Immature natural killer cell (primary cell): ENCODE measurements at regions not wholly inside any gene's neighbourhood (a gene's known extent, or its start where the extent isn't known, plus 50 kb on each side); places are given as distances from the start of the nearest gene placed in this dataset.
A peak's percentile ranks its signal among the peaks of the same experiment; 100 is the strongest.

Experiments used
- DNase-seq, 3 donors: peaks; one replicate each; pipeline ENCODE4 v3.0.0; 2022; ENCODE audit warnings: mixed read lengths in 1 of 3
- H3K27ac Mint-ChIP-seq, 6 donors: one replicate each; pipeline ENCODE4 v1.8.0; 2020; ENCODE audit warnings: mixed read lengths in 6 of 6, mild to moderate bottlenecking in 5 of 6, inconsistent platforms in 4 of 6, moderate library complexity in 3 of 6
- H3K27me3 Mint-ChIP-seq, 3 donors: one replicate each; pipeline ENCODE4 v1.8.0; 2020 to 2021; ENCODE audit warnings: low read depth in 3 of 3, mild to moderate bottlenecking in 3 of 3, mixed read lengths in 3 of 3, moderate library complexity in 3 of 3, inconsistent platforms in 1 of 3
- H3K36me3 Mint-ChIP-seq, 3 donors: one replicate each; pipeline ENCODE4 v1.8.0; 2020; ENCODE audit warnings: mixed read lengths in 3 of 3, inconsistent platforms in 2 of 3, mild to moderate bottlenecking in 2 of 3
- H3K4me1 Mint-ChIP-seq, 2 donors: one replicate each; pipeline ENCODE4 v1.8.0; 2020; ENCODE audit warnings: inconsistent platforms in 2 of 2, mild to moderate bottlenecking in 2 of 2, mixed read lengths in 2 of 2, moderate library complexity in 1 of 2
- H3K4me3 Mint-ChIP-seq, 5 donors: one replicate each; pipeline ENCODE4 v1.8.0; 2020; ENCODE audit warnings: mild to moderate bottlenecking in 5 of 5, mixed read lengths in 5 of 5, inconsistent platforms in 3 of 5, moderate library complexity in 3 of 5
- H3K9me3 Mint-ChIP-seq, 6 donors: one replicate each; pipeline ENCODE4 v1.8.0; 2020; ENCODE audit warnings: mild to moderate bottlenecking in 6 of 6, mixed read lengths in 6 of 6, inconsistent platforms in 4 of 6, moderate library complexity in 3 of 6

- no peak for DNase-seq
- Mint-ChIP-seq H3K4me1 (peaks cover 25 to 30% of the 10 kb centered on the region in 2 donors), H3K9me3 (no peaks in the 10 kb centered on the region), H3K27me3 (peaks cover 0 to 3% (median 3%) of the 10 kb centered on the region in 3 donors), H3K36me3 (no peaks in the 10 kb centered on the region), H3K4me3 (peak overlapping the region in 3 of 5 donors; percentile 53 to 72 (median 59)), H3K27ac (peak overlapping the region; percentile 84 to 91 (median 88))
These were observed 70.5 kb upstream of the RAD23B start for GRCh38 chr9:107212613-107213012.

GRCh38 chr9:107213080-107213479 lies 70.0 kb upstream of the RAD23B start:
- Mint-ChIP-seq H3K27ac (peak overlapping the region; percentile 84 to 91 (median 88)), H3K9me3 (no peaks in the 10 kb centered on the region), H3K4me1 (peaks cover 25 to 30% of the 10 kb centered on the region in 2 donors), H3K27me3 (peaks cover 0 to 3% (median 3%) of the 10 kb centered on the region in 3 donors), H3K36me3 (no peaks in the 10 kb centered on the region), H3K4me3 (peak overlapping the region; percentile 53 to 72 (median 59))
- no peak for DNase-seq

- peaks cover 0 to 3% (median 3%) of the 10 kb centered on the region in 3 donors for H3K27me3 Mint-ChIP-seq
- DNase-seq = peak; percentile 55 to 69 (median 67)
These were observed 69.5 kb upstream of the RAD23B start for GRCh38 chr9:107213561-107214028.

GRCh38 chr9:107214381-107214780 lies 68.7 kb upstream of the RAD23B start:
- H3K9me3 Mint-ChIP-seq = no peaks in the 10 kb centered on the region
- no peaks in the 10 kb centered on the region for H3K36me3 Mint-ChIP-seq
- H3K4me1 Mint-ChIP-seq = peaks cover 25 to 36% of the 10 kb centered on the region in 2 donors
- peak overlapping the region in 2 of 6 donors; percentile 75 to 84 for H3K27ac Mint-ChIP-seq
- H3K4me3 Mint-ChIP-seq = no peak overlapping the region
- no peak for DNase-seq
- H3K27me3 Mint-ChIP-seq = peaks cover 0 to 3% (median 3%) of the 10 kb centered on the region in 3 donors

More at GRCh38 chr9:107213561-107214028, 69.5 kb upstream of the RAD23B start:
- H3K4me1 Mint-ChIP-seq = peaks cover 25 to 31% of the 10 kb centered on the region in 2 donors
- peak overlapping the region; percentile 53 to 72 (median 59) for H3K4me3 Mint-ChIP-seq
- H3K9me3 Mint-ChIP-seq = no peaks in the 10 kb centered on the region
- no peaks in the 10 kb centered on the region for H3K36me3 Mint-ChIP-seq
- peak overlapping the region; percentile 84 to 91 (median 88) for H3K27ac Mint-ChIP-seq

GRCh38 chr9:107214915-107215314 lies 68.2 kb upstream of the RAD23B start:
- no peaks in the 10 kb centered on the region for H3K36me3 Mint-ChIP-seq
- H3K27ac Mint-ChIP-seq = peak overlapping the region in 3 of 6 donors; percentile 73 to 84 (median 75)
- H3K27me3 Mint-ChIP-seq = peaks cover 0 to 3% (median 3%) of the 10 kb centered on the region in 3 donors
- no peaks in the 10 kb centered on the region for H3K9me3 Mint-ChIP-seq
- H3K4me3 Mint-ChIP-seq = peak overlapping the region in 1 of 5 donors; percentile 25
- peaks cover 25 to 36% of the 10 kb centered on the region in 2 donors for H3K4me1 Mint-ChIP-seq
- DNase-seq = no peak

GRCh38 chr9:107215381-107215780 lies 67.7 kb upstream of the RAD23B start:
- Mint-ChIP-seq H3K4me3 (peak overlapping the region in 1 of 5 donors; percentile 48), H3K36me3 (no peaks in the 10 kb centered on the region), H3K9me3 (no peaks in the 10 kb centered on the region), H3K27me3 (peaks cover 0 to 3% (median 3%) of the 10 kb centered on the region in 3 donors), H3K4me1 (peaks cover 25 to 36% of the 10 kb centered on the region in 2 donors), H3K27ac (peak overlapping the region in 3 of 6 donors; percentile 47 to 84 (median 68))
- DNase-seq = no peak

- no peaks in the 10 kb centered on the region for H3K9me3 Mint-ChIP-seq
- H3K4me1 Mint-ChIP-seq = peaks cover 25 to 36% of the 10 kb centered on the region in 2 donors
- H3K36me3 Mint-ChIP-seq = no peaks in the 10 kb centered on the region
- H3K27ac Mint-ChIP-seq = no peak overlapping the region
- DNase-seq = no peak
- no peak overlapping the region for H3K4me3 Mint-ChIP-seq
- peaks cover 0 to 3% (median 3%) of the 10 kb centered on the region in 3 donors for H3K27me3 Mint-ChIP-seq
These were observed 66.8 kb upstream of the RAD23B start for GRCh38 chr9:107216329-107216728.

GRCh38 chr9:107218829-107219485 lies 64.1 kb upstream of the RAD23B start:
- Mint-ChIP-seq H3K27ac (no peak overlapping the region), H3K36me3 (no peaks in the 10 kb centered on the region), H3K4me3 (no peak overlapping the region), H3K4me1 (peaks cover 10 to 21% of the 10 kb centered on the region in 2 donors), H3K9me3 (no peaks in the 10 kb centered on the region), H3K27me3 (peaks cover 0 to 3% (median 0%) of the 10 kb centered on the region in 3 donors)
- DNase-seq = no peak

GRCh38 chr9:107219486-107220077 lies 63.5 kb upstream of the RAD23B start:
- peaks cover 0 to 3% (median 0%) of the 10 kb centered on the region in 3 donors for H3K27me3 Mint-ChIP-seq
- no peaks in the 10 kb centered on the region for H3K9me3 Mint-ChIP-seq
- DNase-seq = no peak
- H3K36me3 Mint-ChIP-seq = no peaks in the 10 kb centered on the region
- H3K4me3 Mint-ChIP-seq = no peak overlapping the region
- H3K27ac Mint-ChIP-seq = no peak overlapping the region
- peaks cover 8 to 18% of the 10 kb centered on the region in 2 donors for H3K4me1 Mint-ChIP-seq

GRCh38 chr9:107221321-107221720 lies 61.8 kb upstream of the RAD23B start:
- H3K9me3 Mint-ChIP-seq = no peaks in the 10 kb centered on the region

GRCh38 chr9:107222020-107222522 lies 61.0 kb upstream of the RAD23B start:
- DNase-seq = no peak
- H3K27ac Mint-ChIP-seq = peak overlapping the region in 1 of 6 donors; percentile 0
- H3K4me3 Mint-ChIP-seq = no peak overlapping the region
- H3K4me1 Mint-ChIP-seq = peaks cover 0 to 6% of the 10 kb centered on the region in 2 donors
- peaks cover 0 to 3% (median 2%) of the 10 kb centered on the region in 3 donors for H3K27me3 Mint-ChIP-seq
- no peaks in the 10 kb centered on the region for H3K36me3 Mint-ChIP-seq
- H3K9me3 Mint-ChIP-seq = no peaks in the 10 kb centered on the region

More at GRCh38 chr9:107221321-107221720, 61.8 kb upstream of the RAD23B start:
- H3K4me3 Mint-ChIP-seq = no peak overlapping the region
- no peaks in the 10 kb centered on the region for H3K36me3 Mint-ChIP-seq
- peaks cover 0 to 6% of the 10 kb centered on the region in 2 donors for H3K4me1 Mint-ChIP-seq
- H3K27ac Mint-ChIP-seq = no peak overlapping the region
- DNase-seq = no peak
- peaks cover 0 to 3% (median 2%) of the 10 kb centered on the region in 3 donors for H3K27me3 Mint-ChIP-seq

GRCh38 chr9:107223381-107223780 lies 59.7 kb upstream of the RAD23B start:
- H3K27ac Mint-ChIP-seq = no peak overlapping the region
- no peak for DNase-seq
- peaks cover 0 to 3% (median 2%) of the 10 kb centered on the region in 3 donors for H3K27me3 Mint-ChIP-seq
- no peak overlapping the region for H3K4me3 Mint-ChIP-seq
- H3K4me1 Mint-ChIP-seq = peaks cover 0 to 6% of the 10 kb centered on the region in 2 donors
- no peaks in the 10 kb centered on the region for H3K9me3 Mint-ChIP-seq
- no peaks in the 10 kb centered on the region for H3K36me3 Mint-ChIP-seq

- no peak for DNase-seq
- Mint-ChIP-seq H3K36me3 (no peaks in the 10 kb centered on the region), H3K27me3 (peaks cover 2 to 3% (median 3%) of the 10 kb centered on the region in 3 donors), H3K4me3 (no peak overlapping the region), H3K27ac (no peak overlapping the region), H3K9me3 (no peaks in the 10 kb centered on the region), H3K4me1 (no peaks in the 10 kb centered on the region)
These were observed 58.8 kb upstream of the RAD23B start for GRCh38 chr9:107224252-107224651.

- Mint-ChIP-seq H3K36me3 (no peaks in the 10 kb centered on the region), H3K9me3 (no peaks in the 10 kb centered on the region), H3K27me3 (peaks cover 5 to 8% (median 5%) of the 10 kb centered on the region in 3 donors), H3K4me3 (no peak overlapping the region), H3K4me1 (no peaks in the 10 kb centered on the region), H3K27ac (no peak overlapping the region)
- no peak for DNase-seq
These were observed 56.7 kb upstream of the RAD23B start for GRCh38 chr9:107226421-107226820.
